ENCODE measurements at regions not wholly inside any gene's neighbourhood (a gene's known extent, or its start where the extent isn't known, plus 50 kb on each side); places are given as distances from the start of the nearest gene placed in this dataset.

DNA sequence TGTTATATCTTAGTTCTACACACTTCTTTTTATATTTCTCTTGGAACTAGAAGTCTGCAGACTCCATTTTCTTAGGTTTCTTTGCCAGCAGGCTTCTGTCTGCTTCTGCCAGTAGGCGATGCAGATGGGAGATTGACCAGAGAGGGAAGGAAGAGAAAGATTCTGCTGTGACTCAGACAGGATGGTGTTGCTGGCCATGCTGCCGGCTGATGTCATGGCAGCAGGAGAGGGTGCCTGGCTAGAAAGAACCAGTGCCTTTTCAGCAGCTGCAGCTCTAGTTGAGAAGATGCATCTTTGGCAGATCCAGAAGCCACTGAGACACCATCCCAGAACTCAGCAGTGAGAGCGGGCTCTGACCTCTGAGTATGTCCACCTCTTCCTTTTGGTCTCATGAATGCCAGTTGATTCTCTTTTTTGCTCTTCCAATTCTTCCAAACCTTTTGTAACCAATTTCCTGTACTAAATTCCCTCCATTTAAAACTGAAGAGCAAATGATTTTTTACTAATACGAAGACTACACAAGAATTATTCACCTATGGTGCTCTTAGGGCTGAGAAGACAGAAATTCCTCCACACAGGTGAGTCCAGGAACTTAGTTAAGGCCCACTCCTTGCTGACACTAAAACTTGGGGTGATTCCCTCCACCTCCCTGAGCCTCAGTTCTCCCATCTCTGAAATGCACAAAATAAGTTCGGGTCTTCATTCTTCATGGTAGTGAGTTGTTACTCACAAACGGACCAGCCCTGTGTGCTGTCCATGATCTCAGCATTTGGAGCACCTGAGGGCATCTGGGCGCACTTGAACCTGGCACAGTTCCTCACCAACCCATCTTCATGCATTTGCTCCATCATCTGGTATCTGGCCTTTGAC, 200.7 kb downstream of the MYCN start:
- no peak for DNase-seq

DNA sequence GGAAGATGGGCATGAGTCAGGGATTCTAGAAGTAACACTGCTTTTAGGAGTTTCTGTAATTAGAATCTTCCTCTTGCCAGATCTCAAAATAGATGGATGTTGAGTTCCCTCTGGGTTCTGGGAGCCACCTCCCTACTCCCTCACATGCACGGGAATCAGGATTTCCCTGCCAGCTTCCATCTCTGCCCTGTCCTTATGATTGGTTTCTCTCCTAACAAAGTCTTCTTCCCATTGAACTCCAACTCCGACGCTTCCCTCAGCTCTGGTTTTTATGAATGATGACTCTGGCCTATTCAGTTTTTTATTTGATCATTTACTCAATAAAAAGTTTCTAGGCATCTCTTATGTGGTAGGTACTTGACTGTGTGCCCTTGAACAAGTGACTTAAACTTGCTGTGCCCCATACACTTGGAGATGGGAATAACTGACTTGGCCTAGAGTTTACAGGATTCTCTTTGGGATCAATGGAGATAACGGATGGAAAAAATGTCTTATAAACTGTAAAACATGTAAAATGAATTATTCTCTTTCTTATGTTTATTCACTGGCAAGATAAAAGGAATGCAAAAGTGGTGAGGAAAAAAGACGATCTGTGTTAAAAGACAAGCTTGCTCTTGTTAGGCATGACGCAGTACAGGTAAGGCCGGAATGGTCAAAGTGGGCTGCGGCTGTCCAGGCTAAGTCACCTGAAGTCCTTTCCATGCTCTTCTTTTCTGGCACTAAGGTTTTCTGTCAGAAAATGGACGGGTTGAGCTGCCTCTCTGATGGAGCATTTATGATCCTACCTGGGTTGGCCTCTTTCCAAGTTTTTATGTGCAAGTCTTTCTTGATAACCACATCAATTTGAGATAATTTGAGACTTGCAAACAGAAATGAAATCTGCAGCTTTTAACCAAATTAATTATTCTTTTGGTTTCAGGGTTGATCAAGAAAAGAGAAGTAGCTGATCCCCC, 199.6 kb downstream of the MYCN start:
- DNase-seq, result no peak

DNA sequence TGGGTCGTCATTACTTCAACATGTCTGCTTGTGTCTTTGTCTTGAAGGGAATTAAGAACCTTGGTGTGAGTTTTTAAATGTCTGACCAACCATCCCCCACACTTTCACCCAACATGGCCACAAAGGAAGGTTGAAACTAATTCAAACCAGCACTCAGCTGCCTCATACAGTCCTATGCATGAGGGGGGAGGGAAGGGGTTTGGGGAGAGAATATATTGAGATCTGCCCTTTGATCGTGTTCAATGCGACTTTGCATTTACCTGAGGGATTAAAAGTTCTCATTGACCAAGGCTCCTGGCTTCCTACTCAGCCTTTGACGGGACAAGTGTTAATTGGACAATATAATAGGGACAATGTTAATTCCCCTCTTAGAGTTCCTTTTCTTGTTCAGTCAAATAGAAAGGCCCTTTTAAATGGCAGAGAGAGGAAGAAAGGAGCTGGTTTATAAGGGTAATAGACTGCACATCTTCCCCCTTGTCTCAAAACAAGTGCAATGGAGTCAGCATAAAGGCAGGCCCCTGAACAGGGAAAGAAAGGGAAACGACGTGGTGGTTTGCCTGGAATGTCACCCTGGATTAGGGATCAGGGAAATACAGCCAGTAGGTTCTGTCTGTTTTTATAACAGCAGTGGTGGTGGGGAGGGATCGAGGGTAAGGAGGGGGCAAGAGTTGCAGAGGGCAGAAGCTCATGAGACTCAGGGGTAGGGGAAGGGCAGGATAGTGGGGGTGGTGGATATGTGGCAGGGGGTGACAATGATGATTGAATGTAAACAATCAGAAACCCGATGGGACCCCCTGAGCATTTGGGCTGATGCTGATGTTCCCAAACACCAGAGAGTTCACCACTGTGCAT, 198.7 kb downstream of the MYCN start:
- DNase-seq, result no peak

DNA sequence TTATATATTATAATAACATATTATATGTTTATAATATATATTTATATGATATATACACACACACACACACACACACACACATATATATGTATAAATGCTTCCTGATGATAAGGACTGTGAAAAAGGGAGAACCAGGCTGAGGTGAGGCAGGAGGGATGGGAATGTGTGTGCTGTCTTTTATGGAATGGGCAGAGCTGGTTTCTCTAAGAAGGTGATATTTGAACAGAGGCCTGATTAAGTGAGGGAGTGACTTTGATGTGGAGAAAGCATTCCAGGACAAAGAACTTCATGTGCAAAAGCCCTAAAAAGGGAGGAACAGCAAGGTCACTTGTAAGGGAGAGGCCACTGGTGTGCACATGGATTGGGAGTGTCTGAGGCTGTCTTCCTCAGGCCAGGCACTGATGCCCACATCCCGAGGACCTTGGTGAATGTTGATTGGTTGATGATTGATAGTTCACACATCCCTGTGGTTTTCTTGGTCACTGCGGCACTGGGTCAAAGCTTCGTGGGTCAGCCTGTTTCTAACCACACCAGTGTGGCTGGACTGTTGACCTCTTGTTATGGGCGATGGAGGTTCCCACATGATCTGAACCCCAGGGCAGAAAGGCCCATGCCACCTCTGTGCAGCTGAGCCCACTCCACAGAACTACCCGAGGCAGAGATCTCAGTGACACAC, 196.9 kb downstream of the MYCN start:
- DNase-seq, result no peak

DNA sequence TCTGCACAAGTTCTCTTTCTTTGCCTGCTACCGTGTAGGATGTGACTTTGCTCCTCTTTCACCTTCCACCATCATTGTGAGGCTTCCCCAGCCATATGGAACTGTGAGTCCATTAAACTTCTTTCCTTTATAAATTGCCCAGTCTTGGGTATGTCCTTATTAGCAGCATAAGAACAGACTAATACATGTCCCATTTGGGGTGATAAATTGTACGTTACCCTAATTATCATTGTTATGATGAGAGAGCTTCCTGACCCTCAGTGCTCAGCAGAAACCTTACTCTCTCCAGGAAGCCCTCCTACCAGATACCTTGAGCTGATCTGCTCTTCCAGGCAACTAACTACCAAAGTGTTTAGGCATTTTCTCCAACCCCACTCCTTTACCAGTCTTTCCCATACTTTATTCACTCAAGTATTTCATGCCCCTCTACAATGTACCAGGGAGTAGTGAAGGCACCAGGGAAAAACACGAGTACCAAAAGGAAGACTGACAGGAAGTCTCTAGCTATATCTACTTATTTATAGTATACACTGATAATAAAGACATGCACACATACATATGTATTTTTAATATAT, 196.2 kb downstream of the MYCN start:
- no peak for DNase-seq

DNA sequence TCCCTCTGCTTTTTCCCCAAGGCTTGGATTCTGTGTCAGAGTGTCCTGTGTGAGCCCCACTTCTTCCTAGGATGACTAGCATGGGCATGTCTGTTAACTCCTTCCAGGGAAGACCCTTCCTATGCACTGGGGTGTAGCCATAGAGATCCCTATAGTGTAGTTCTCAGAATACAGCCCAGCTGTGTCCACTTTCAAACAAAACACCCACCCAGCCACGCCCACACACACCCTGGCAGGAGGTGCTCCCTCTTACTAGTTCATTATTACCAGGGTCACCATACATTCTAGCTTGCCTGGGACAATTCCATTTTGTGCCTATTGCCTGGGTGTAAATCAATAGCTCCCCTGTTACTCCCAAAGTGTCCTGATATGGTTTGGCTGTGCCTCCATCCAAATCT, 195.6 kb downstream of the MYCN start:
- no peak for DNase-seq

DNA sequence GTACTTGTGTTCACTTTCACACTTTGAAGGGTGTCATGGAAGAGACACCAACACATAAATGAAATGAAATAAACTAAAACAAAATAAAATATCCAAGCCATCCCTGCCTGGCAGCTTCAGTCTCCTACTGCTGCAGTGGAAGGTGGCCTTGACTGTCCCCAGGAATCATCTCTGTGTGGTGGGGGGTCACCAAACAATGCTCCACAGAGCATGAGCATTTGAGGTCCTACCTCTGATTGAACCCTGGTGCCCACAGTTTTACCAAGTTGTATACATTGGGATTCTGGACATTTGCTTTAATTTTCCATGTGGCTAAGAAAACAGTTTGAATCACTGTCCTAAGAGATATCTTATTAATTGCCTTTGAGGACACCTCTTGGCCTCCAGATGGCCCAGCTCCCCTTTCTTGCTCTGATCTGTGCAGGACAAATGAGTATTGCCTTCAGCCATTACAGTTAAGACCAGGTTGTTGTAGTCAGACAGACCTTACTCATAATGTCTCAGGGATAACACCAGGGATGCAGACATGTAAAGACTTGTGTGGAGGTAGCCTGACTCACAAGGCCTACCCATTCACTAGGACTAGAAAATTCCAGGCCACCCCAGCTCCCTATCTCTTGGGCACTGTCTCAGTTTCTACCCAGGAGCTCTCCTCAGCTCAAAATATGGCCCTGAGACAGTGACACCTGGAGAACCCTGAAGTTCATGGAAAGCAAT, 195.0 kb downstream of the MYCN start:
- no peak for DNase-seq

- DNase-seq, result no peak
These were observed 194.3 kb downstream of the MYCN start for GRCh38 chr2:16134436-16135165.

DNA sequence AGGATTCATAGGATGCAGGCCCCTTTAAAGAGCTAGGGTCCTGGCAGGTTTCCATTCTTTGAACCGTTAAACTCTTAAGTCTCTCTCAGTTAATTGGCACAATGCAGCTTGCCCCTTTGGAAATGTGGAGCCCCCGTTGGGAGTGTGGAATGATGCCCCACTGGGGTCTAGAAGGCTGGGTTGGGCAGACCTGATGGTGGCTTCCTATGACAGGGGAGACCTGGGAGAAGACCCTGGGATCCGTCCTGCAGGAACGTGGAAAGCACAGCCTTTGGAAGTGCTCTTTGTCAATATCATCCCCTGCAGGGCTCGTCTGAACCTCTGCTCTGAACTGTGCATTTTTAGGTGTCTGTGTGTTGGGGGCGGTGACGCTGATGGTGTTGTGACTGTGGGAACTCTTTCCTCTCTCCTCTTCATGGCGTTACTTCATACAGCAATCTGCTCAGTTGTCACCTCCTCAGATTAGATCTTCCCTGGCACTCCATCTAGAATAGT, 190.6 kb downstream of the MYCN start:
- DNase-seq, result no peak

- no peak for DNase-seq
These were observed 190.2 kb downstream of the MYCN start for GRCh38 chr2:16130541-16130880.

DNA sequence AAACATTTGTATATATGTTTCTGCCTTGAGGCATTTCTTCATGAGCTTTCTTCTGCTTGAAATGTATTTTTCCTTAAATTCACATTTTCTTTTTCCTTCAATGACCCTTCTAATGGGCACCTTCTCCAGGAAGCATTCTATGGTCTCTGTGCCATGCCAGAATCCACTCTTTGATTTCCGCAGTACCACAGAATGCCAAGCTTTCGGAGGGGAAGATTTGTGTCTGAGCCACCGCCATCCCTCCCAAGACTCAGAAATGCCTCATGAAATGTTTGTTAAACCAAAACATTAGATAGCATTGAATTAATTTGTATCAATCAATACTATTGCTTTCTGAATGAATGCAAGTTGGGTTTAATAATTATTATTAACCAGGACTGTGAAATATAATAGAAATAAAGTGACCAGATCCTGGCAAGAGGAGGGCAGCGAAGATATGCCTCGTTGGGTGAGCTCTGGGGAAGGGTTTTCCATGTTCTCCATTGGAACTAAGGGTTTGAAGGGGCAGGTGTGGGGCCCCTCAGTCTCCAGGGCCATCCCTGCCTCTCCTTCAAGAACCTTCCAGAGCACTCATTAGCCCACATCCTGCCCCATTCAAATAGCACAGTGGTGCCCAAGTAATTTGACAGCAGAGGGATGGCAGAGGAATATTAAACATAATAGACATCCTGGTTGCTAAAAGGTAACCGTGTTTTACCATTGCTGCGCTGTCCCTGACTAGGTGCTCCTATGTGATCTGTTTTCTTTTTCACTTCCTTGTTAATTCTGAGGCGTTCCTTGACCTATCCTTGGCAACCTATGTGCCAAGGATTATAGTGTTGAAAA, 189.6 kb downstream of the MYCN start:
- DNase-seq, result no peak

DNA sequence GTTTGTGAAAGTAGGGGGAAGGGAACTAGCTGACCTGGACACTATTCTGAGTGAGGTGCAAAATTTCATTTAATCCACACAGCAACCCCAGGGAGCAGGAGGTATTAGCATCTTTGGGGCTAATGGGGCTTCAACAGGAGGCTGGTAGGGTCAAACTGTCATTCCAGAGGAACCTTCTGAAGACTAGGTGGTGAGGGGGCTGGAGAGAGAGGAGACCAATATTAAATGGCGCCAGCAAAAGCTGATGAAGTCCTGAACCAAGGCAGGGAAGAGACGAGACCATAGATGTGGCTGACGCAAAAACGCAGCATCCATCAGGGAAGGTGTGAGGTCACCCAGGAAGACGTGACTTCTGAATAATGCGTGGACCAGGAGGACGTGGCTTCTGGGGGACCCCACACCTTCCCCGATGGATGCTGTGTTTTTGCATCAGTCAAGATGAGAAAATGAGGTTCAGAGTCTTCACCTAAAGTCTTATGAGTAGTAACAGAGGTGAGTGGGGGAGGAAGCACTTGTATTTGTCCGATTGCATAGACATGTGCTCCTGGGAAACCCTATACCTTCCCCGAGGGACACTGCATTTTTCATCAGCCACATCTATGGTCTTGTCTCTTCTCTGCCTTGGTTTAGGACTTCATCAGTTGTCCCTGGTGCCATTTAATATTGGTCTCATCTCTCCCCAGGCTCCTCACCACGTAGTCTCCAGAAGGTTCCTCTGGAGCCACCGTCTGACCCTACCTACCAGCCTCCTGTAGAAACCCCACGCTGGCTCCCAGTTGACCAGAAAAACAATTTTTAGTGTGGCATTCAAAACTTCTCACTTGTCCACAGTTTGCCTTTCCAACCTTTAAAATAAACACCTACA, 188.6 kb downstream of the MYCN start:
- DNase-seq, result no peak

GRCh38 chr2:16127958-16128357, 187.6 kb downstream of the MYCN start:
- no peak for DNase-seq

- DNase-seq, result no peak
These were observed 187.1 kb downstream of the MYCN start for GRCh38 chr2:16127276-16127940.

DNA sequence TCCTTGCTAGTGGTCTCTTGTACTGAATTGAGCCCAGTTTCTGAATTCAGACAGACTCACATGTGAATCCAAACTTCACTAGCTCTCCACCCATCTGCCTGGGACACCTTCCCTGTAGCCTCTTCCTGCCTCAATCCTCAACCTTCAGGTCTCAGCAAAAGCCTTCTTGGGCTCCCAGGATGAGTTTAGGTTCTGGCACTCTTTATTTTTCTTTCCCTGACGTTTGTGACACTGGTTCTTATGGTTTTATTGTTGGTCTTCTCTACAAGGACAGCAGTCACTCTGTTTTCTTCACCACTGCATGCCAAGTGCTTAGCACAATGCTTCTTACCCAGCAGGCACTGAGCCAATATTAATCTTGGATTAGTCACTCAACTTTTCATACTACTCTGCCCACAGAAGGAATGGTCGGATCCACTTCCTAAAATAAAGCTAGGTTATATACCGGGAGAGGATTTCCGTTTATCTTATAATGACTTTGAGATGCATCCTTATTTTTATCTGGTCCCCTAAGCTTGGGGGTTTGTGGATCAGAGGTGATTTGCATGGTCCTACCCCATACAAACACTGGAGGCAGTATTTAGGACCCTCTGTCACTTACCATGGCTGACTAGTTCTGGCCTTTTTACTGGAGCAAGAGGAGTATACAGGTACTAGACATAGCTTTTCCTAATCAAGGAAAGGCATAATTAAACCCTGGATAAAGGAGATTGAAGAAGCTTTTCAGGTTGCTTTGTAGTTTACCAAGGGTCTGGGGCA, 186.3 kb downstream of the MYCN start:
- DNase-seq, result no peak

DNA sequence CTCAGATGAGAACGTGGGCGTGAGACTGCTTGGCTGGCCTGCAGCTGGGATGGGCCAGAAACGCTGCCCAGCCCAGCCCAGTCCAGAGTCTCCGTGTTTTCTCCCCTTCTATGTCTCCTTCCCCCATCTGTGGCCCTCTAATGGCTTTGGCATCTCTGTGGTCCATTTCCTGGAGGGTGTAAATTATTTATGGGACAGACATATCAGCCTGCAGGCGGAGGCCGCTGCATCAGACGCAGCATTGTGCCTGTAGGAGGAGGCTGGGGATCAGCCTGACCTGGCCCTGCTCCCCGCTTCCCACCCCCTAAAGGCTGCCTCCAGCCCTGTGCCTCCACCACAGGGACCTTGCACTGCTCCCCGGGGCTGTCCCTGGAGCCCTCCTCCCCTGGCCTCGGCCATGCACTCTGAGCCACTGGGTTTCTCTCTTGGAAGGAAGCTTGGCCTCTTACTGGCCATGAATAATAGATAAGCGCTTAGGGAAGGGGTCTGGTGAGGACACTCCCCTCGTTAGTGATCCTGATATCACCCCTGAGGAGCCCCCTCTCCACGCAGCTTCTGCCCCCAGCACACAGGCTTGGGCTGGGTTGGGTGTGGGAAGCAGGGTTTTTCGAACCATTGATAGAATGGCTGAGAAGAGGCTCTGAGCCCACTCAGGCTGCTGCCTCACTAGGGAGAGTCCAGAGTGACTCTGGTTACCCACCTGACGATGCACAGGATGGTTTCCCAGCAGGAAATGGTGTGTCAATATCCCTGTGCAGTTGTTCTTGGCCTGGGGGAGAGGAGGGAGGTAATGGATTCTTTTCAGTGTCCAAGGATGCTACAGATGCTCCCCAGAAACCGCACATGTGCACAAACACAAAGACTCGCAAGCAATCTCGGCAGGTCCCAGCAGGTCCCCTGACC, 185.5 kb downstream of the MYCN start:
- DNase-seq, result no peak
